T-helper 1 cell (primary cell): ENCODE measurements at regions not wholly inside any gene's neighbourhood (a gene's known extent, or its start where the extent isn't known, plus 50 kb on each side); places are given as distances from the start of the nearest gene placed in this dataset.

ENCODE experiments used
- DNase-seq, 5 donors: peaks; one replicate each; pipeline ENCODE4 v3.0.0-alpha.2; 2012 to 2020

DNA sequence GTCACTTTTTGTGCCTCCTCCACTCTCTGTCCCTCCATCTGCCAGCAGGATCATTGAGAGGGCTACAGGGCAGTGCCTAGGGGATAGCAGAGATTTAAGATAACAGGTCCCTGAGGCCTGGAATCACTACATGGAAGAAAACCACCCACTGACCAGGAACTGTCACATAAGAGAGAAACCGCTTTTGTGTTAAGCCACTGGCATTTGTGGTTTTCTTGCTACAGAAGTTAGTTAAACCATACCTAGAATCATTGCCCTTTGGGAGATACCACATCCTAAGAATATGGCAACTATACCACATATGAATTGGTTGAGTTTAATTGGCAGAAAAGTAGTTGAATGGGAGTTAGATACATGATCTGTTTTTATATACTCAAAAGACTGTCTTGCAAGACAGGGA, 112.8 kb upstream of the LPP start:
- DNase-seq: peak in 1 of 5 donors; percentile 34

DNA sequence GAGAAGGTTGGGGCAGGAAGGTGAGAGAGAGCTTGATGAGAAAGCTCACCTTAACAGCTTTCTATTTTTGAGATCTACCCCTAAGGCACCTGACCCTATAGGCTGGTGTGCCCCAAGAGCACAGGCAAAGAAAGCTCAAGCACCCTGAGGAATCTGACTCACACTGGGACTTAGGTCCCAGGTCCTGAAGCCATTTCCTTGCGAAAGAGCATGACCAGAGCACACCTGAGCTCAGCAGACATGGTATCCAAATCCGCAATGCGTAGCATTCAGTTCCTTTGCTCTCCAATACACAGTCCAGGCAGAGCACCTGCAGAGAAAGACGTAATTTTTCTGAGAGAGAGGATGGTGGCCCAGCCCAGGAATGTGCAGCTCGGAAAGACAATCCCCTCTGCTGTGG, 112.1 kb upstream of the LPP start:
- no peak for DNase-seq

DNA sequence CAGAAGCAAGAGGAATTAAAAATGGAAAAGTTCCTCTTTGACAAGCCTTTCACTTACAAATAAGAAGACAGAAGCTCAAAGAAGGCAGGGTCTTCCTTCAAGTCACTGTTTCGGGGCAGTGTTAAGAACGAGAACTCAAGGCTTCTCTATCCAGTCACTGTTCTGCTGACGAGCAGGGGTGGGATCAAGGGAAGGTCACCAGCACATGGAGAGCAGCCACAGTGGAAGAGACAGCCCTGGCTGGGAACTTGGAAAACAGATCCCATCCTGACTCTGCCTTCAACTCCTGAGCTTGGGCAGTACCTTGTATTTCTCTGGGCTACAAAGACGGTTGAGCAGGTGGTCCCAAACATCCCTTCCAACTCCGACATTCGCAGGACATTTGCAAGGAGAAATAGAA, 111.5 kb upstream of the LPP start:
- DNase-seq: no peak

DNA sequence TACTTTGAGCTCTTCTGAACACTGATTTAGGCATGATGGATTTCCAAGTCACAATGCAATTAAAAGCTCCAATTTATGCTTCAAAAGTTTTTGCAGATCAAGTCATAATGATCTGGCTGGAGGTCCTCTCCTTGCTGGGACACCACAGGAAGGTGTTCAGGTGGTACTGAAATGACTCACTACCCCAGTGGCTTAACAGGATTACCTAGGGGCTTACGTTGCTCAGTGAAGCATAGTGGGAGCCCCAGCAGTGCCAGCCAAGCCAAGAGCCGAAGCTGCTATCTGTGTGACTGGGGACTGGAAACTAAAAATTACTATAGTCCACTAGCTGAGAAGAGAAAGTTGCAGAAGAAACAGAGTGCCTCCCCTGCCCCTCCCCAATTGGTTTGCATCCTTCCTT, 110.1 kb upstream of the LPP start:
- DNase-seq: peak in 1 of 5 donors; percentile 63

DNA sequence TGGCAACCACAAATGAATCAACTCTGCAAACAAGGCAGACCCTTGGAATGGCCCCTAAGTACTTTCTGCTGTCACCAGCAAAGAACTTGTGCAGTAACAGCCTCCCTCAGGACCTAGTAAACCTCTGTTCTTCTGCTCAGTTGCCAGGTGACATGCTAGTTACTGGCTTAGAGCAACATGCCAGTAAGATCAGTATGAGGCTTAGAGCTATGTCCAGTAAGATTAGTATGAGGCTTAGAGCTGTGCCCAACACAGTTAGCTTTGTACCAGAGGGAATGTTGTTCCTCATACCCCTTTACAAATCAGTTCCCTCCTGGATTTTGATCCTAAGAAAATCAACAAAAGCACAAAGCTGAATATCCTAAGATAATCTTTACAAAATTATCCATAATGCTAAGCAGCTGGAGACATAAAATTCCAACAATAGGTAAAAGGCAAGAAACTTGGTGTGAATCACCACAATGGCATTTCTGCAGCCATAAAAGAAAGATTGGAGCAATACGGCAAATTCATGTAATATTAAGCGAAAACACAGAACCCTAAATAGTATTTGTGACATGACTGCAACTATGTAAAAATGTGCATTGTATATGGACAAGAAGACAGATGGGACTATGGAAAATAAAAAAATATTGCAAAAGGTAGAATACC, 107.3 kb upstream of the LPP start:
- no peak for DNase-seq

DNA sequence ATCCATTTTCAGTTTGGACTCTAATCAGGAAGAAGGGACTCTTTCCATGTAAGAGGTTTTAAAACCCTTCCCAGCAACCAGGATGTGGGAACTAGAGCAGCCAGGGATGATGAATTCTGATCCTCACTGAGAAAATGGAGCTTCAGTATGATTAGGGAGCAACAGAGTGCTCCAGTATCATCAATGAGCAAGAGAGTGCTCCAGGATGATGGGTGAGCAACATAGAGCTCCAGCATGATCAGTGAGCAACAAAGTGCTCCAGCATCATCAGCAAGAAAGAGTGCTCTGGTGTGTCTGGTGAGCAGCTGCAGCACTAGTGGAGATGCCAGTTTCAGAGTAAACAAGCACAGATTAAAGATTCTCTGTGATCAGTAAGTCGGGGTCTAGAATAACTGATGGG, 106.4 kb upstream of the LPP start:
- DNase-seq: no peak

DNA sequence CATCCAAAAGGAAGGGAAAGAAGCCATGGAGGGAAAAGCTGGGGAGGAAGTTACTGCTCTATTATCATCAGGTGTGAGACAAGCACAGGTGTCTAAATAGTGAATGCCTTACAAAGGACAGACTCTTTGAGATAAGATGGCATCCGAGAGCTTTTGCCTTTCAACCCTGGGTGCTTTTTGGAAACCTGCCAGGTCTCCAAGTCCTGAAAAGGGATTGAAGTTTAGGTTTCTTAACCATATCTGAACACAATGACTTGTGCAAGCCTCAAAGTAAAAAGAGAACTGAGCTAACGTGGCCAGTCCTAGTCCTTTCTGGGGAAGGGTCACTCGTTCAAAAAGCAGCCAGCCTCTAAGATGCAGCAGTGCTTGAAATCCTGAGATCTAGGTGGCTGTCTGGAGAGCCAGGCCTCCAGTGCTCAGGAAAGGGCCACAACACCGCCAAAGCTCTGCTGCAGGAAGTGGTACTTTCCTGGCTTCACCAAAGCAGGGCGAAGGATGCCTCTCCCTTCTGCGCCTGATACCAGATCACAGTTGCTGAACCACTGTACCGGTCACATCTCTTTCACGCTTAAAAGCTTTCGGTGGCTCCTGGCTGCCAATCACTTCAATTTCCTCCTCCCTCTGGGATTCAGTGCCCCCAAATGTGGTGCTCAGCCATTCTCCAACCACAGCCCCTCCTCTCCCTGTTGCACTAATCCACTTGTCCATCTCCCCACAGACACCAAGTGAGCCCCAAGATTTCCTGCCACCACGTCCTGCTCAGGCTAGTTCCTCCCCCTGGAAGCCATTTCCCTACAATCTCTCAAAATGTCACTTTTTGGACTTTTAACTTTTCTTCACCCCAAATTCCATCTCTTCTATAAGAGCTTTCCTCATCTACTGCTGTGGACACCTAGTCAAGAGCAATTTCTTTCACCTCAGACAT, 104.1 kb upstream of the LPP start:
- DNase-seq: peak in 4 of 5 donors; percentile 11 to 62 (median 18)

DNA sequence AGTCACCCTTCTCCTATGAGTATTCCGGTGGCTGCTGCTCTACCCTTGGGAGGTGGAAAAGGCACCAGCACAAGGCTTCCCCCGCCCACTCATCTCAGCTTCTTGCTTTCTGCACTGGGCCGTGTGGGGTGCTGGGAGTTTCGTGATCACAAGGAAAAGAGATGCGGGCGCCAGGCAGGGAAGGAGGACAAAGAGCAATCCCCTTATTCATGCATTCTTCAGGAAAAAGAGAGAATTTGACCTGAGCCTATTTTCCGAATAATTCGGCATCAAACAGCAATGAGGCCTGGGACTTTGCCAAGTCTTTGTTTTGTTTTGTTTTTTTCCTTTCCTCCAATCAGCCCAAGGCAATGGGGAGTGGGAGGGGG, 102.2 kb upstream of the LPP start:
- DNase-seq: no peak

DNA sequence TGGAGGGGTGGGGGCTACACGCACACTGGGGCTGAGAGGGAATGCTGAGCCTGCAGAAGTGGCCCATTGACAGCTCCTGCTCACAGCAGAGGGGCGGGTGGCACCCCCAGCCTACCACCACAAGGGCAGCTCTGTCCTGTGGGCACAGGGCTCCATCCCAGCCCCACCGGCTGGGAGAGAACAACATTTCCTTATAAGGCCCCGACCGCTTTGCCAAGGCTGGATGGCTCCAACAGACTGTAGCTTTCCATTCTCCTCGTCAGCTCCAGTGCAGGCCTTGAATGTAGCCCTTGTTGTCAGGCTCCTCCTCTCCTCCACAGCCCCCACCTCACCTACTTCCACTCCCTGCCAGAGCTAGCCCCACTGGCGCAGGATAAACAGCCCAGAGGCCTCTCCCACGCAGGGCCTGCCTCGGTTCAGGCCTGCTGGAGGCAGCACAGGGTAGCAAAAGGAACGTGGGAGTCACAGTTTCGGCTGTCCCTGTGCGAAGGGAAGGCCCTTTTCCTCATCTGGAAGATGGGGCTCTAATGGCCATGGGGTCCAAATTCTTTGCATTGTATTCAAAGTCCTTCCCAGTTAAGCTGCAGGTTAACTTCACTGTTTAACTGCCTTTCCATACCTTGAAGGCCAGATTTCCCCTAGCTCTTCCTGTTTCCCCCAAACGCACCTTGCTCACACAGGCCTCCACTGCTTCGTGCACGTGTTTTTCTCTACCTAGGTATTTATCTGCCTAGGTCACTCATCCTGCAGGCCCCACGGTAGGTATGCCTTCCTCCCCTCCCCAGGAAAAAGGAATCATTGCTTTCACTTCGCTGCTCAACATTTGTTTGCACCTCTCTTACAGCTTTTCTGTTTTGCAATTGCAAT, 101.6 kb upstream of the LPP start:
- DNase-seq: no peak

DNA sequence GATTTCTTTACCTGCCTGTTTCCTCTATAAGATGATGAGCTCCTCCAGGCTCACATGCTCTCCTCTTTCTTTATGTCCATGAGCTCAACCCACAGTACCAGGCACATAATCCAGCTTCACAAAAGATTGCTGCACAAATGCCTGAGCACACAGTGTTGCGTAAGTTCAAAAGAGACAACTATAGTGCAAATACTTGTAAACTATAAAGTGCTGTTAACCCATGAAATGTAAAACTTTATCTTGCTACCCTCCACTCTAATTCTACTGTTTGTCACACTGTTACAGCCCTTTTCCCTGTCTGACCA, 101.0 kb upstream of the LPP start:
- no peak for DNase-seq

DNA sequence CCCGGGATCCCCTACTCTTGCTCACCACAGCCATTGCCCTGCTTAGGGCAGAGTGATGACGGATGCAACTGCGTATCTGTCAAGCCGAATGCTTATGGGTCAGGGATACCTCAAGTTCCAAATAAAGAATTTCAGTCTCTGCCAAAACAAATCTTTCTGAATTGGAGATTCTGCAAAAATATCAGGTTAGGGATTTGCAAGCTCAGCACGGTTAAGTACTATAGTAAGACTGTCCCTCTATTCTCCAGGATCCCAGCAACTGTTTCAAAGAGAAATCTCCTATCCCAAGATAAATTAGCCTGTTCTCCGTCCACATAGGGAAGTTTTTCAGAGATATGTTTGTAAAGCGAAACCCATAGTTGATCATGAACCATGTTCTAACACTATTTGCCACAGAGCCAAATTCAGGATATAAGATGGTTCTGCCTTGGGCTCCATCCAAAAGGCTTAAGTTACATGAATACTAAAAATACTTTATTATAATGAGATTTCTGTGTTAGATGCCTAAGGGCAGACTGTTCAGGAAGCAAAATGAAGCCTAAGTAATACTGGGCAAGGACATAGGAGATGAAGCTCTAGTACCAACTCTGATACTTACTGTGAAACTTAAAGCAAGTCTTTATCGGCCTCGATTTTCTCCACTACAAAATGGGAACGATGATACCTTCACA, 100.1 kb upstream of the LPP start:
- no peak for DNase-seq

DNA sequence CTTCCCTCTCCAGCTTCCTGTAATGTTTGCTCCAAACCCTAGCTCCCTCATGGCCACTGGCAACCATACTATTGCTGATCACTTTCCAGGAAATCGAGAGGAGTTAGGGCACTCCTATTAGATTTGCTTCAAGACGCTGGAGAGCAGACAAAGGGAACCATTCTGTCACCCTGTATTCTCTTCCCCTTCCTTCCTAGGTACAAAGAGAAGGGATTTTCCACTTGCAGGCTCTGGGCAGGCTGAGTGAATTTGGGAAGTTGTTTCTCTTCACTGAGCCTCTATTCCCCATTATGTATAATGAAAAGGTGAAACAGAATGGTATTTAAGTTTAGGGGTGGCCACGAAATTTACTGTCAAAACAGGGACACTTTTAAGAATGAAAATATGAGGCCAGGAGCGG, 99.4 kb upstream of the LPP start:
- DNase-seq: no peak

DNA sequence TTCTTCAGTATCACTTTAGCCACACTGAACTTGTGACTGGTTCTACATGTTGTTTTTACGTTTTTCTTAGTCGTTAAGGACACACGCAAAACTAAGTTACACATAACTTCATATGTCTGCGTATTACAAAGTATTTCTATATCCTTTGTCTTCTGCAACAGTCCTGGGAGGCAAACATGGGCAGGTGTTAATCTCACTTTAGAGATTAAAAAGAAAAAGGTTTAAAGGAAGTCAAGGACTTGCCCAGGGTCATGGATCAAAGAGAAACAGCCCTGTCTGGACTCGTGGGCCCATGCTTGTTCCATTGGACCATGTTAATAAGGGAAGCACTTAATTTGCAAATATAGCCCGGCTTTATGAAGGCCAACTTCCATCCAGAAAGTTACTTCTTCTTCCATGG, 98.6 kb upstream of the LPP start:
- no peak for DNase-seq

DNA sequence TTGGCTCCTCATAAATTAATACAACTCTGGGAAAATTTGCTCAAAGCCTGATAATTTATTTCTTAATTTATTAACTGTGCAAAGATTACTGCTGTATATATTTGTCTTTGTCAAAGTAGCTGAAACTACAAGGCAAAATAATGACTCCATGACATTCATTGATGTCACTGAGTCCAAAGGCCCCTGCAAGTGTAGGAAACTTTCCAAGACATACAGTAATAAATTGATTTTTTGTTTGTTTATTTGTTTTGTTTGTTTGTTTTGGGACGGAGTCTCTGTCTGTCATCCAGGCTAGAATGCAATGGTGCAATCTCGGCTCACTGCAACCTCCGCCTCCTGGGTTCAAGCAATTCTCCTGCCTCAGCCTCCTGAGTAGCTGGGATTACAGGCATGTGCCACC, 96.8 kb upstream of the LPP start:
- no peak for DNase-seq

DNA sequence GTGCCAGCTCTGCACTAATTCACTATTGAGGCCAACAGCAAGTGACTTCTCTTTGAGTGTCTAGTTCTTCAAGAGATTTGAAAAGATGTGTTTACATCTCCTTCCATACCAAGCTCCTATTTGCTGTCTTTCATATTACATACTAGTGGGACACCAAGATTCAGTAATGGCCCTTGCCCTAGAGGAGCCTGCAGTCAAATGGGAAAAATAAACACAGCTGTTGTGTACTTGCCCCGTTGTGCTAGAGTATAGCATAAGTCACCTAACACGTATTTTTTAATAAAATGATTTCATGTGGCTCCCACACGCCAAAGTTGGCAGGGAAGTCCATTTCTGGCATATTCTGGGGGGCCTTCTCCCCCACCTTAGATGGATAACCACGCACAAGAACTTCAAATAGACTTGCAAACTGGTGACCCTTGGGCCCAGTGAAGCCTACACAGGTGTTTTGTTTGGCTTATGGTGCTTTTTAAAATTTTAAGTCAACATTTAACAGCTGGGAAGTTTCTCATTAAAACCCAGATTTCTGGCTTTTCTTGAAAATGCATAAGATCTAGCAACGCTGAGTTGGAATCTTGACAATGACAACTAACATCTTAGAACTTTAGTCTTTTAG, 95.3 kb upstream of the LPP start:
- DNase-seq: no peak

DNA sequence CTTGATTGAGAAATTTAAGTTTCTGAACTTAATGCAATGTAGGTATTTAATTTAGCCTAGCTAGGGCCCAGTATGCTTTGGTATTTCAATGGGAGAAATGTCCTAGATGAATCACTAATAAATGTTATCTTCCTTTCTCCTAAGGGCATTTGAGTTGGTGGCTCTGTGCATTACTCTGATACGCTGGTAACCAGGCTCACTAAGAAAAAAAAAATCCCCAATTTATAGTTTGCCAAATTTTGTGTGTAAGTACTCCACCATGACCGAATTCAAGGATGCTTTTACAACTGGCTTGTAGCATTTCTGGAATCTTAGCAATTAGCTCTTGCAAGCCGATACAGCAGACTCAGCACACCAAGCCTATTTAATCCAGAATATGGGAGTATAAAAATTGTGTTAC, 94.6 kb upstream of the LPP start:
- no peak for DNase-seq

DNA sequence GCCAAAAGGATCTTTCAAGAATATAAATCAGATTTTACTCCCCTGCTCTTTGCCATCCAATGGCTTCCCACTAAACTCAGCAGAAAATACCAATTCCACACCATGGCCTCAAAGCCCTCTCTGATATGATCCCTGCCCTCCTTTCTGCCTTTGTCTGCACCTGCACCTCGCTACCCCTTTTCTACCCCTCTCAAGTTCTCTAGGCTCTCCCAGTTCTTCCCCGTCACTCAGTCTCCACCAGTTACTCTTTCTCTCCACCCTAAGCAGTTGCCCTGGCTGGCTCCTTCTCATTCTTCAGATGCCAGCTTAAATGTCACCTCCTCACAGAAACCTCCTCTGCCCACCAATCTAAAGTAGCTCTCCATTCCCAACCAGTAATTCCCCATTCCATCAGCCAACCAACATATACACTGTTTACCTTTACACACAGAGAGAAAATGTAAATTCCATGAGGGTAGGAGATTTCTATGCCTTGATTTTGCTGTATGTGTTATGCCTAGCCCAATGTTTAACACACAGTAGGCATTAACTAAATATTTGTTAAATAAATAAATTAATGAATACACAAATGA, 93.6 kb upstream of the LPP start:
- DNase-seq: no peak

DNA sequence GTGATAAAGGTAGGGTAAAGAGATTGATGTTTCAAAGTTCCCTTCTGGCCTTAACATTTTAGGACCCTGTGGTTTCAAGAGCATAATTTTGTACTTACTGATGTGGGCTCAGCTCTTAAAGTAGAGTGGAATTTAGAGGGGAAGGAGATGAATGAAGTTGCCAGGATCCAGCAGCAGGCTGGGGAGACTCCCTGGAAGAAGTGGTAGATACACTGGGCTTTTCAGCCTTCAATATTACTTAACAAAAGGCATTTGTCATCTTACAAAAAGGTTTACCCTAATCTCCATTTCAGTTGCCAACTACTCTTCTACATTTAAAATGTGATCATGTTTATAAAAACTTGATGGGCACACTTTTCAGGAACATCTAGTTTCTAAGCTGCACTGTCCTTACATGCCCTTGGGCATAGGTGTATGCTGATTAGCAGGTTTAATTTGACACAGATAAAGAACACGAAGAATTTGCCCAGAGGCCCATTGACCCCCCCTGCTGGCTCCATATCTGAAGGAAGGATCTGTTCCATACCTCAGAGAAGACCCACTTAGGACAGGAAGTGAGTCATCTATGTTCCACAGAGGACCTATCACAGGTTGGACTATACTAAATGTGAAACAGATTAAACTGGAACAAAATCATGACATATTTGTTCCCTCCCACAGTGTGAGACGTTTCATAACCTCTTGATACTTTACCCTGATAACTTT, 93.0 kb upstream of the LPP start:
- peak in 4 of 5 donors; percentile 22 to 83 (median 32) for DNase-seq

DNA sequence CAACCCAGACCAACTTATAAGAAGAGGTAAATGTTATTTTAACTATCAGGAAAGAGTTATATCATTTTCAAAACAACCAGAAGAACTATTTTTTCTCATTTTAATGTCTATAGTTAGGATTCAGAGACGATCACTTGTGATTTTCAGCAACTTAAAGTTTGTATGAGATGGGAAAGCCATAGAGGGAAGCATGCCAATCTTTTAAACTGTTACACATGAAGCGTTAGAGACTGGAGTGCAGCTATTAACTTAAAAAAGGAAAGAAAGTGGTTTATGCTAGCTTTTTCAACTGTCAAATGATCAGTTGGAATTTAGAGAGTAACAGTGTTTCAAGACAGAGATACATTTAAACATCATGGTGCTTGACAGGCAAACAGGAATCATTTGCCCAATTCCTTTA, 91.7 kb upstream of the LPP start:
- DNase-seq: no peak

DNA sequence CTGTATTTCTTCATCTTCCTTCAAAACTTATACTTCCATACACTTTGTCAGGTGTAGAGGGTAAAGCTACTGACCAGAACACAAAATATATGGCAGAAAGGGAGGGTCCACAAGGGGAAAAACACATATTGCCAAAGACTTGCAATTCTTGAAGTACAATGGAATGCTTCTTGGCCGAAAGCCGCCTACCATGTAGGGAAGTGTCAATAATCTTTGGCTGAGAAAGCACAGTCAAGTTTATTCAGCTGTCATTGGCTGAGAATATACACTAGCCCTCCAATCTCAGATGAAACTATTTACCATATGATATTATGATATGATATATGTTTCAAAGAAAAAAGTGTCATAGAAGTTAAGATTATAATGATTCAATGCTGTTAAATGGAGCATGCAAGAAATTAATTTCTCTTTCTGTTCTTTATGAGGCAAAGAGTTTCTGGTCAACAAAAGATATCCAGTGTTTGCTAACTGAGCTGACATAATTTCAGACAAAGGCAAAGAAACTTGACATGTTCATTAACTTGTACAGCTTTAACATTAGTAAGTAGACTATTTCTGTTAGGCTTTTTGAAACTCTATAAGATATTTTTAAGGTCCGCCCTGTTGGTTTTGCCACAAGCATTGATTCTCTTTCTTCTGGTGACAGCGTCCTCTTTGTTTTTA, 89.0 kb upstream of the LPP start:
- DNase-seq: no peak

DNA sequence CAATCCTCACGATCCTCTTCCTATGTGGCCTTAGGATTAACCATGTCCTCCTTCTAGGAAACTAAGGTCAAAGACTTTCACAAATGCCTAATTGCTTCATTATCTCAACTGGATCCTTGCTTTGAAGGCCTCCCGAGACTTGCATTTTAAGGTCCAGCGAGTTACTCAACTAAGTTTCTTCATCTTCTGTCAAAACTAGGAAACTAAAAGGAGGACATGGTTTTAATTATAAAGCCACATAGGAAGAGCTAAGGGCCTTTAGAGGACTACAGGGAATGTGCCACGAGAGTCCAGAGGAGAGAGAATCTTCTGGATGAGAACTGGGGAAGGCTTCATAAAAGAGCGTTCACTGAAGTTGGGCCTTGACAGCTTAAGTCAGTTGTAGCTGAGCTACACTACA, 87.8 kb upstream of the LPP start:
- DNase-seq: no peak
